GM13976 (cell line): ENCODE measurements at regions not wholly inside any gene's neighbourhood (a gene's known extent, or its start where the extent isn't known, plus 50 kb on each side); places are given as distances from the start of the nearest gene placed in this dataset.
"Not testable (repeated sequence)": the region's sequence is repeated elsewhere in the genome, so short reads cannot be mapped to it uniquely, and the experiment has no call there.

Experiments used
- DNase-seq: peaks from one replicate; pipeline ENCODE4 v3.0.0; 2012; ENCODE audit warnings: low spot score
- CTCF ChIP-seq: IDR thresholded peaks from 2 replicates; pipeline ENCODE4 v1.5.1; 2012; ENCODE audit warnings: borderline replicate concordance, mild to moderate bottlenecking; ENCODE audit not compliant: insufficient read depth; ENCODE audit errors: extremely low read depth, missing control alignments, control extremely low read depth
- in situ Hi-C: fragments of 300-500 bp; cut with MboI; formaldehyde crosslinking; loops from one replicate; pipeline ENCODE4 v1.12.0; 2022; ENCODE audit warnings: low sequenced_read_pairs, mixed read lengths, inconsistent platforms; ENCODE audit not compliant: unreplicated experiment

- TF ChIP-seq CTCF: no peak
- DNase-seq: no peak
- in situ Hi-C loops: no loop called here
Measured at GRCh38 chr7:152504816-152505215, 69.0 kb upstream of the KMT2C start.

- in situ Hi-C loops: no loop called here
- TF ChIP-seq CTCF: no peak
- no peak for DNase-seq
Measured at GRCh38 chr7:152504367-152504766, 68.6 kb upstream of the KMT2C start.

DNA sequence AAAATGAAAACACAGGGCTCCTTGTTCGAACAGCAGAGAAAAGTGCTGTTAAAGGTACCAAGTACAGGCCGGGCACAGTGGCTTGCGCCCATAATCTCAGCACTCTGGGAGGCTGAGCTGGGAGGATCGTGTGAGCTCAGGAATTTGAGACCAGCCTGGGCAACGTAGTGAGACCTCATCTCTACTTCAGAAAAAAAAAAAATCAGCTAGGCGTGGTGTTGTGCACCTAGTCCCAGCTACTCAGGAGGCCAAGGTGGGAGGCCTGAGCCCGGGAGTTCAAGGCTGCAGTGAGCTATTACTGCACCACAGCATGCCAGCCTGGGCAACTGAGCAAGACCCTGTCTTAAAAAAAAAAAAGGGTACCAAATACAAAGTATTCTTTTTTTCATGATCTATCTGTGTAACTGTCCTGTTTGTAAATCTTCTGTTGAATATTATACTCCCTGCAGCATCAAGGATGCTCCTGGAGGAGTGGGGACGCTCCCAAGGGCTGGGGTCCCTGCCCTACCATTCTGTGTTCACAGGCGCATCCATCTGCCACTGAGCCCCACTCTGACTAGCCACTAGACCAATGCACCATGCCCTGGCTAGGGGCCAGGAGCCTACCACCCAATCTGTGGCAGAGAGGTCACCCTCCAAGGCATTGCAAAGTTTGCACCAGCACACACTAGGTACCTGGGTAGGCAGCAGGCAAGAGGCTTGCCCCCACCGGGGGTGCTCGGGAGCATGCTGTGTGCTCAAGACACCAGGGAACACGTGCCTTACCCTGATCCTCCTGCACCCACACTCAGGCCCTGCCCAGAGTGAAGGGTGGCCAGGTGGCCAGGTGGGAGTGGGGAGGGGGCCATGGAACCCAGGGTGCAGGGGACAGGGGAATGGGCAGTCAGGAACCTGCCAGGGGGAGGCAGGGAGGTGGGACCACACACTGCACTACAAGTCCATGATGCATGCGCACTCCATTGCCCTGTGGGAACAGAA is 67.3 kb upstream of the KMT2C start:
- no peak for DNase-seq
- TF ChIP-seq CTCF: no peak
- in situ Hi-C loops: no loop called here

DNA sequence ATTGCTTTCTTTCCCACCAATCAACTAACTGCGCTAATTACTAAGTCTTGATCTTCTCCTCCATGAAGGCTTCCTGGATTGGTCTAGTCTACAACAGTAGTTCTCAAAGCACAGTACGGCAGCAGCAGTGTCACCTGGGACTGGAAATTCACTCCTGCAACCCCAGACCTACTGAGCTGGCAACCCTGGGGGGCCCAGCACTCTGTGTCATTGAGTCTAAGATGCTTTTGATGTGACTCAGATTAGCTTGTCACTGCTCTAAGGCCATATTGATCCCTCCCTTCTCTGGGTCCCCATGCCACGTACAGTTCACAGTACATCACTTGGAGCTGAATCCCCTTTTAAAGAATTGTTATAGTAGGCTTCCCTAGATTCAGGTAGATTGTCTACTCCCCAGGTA is 65.7 kb upstream of the KMT2C start:
- no peak for DNase-seq
- in situ Hi-C loops: no loop called here
- TF ChIP-seq CTCF: no peak

DNA sequence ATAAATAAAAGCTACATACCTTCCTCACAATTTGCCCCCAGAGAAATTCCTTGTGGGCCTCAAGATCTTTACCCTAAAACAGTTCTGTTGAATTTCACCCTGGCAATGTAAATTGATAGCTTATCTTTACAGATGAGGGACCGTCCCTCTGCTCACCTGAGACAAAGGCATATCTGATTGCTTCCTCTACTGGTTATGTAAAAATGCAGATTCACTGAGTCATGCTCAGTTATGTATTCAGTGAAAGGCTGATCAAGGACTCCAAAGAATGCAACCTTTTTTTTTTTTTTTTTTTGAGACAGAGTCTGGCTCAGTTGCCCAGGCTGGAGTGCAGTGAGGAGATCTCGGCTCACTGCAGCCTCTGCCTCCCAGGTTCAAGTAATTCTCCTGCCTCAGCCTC is 64.2 kb upstream of the KMT2C start:
- DNase-seq, in situ Hi-C loops: not testable (repeated sequence)

DNA sequence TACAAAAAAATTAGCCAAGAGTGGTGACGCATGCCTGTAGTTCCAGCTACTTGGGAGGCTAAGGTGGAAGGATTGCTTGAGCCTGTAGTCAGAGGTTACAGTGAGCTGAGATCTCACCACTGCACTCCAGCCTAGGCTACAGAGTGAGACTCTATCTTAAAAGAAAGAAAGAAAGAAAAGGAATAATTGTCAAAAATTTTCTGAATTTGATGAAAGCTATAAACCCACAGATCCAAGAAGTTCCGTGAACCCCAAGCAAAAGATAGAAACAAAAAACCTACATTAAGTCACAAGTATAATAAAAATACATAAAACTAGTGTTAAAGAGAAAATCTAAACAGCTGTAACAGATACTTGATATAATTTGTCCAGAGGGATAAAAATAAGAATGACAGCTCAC is 60.1 kb upstream of the KMT2C start:
- DNase-seq: no peak
- in situ Hi-C loops: no loop called here
- no peak for TF ChIP-seq CTCF

DNA sequence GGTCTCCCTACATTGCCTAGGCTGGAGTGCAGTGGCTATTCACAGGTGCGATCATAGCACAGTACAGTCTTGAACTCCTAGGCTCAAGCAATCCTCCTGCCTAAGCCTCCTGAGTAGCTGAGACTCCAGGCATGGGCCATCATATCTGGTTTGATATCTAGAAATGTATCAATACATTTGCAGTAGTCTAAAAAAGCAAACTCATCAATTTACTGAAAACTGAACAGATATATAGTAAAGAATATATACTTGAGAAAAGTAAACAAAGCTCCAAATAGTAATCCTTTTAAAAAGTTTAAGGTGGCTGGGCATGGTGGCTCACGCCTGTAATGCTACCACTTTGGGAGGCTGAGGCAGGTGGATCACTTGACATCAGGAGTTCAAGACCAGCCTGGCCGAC is 57.1 kb upstream of the KMT2C start:
- in situ Hi-C loops: no loop called here
- no peak for DNase-seq

More for the DNA sequence above, 57.1 kb upstream of the KMT2C start:
- TF ChIP-seq CTCF: no peak
